GM19452 (cell line): ENCODE measurements at regions not wholly inside any gene's neighbourhood (a gene's known extent, or its start where the extent isn't known, plus 50 kb on each side); places are given as distances from the start of the nearest gene placed in this dataset.
"Not testable (repeated sequence)": the region's sequence is repeated elsewhere in the genome, so short reads cannot be mapped to it uniquely, and the experiment has no call there.

Experiments used
- ATAC-seq: cut with Tn5 transposase; IDR thresholded peaks from one replicate; pipeline ENCODE4 v1.9.1; 2021; ENCODE audit not compliant: unreplicated experiment

GRCh38 chr5:167920589-167920988, 370.9 kb upstream of the WWC1 start:
- no peak for ATAC-seq

- ATAC-seq: no peak
Observed at GRCh38 chr5:167921796-167922195, 369.6 kb upstream of the WWC1 start.

GRCh38 chr5:167923396-167923795, 368.0 kb upstream of the WWC1 start:
- no peak for ATAC-seq

- ATAC-seq: no peak
Observed at GRCh38 chr5:167929841-167930240, 361.6 kb upstream of the WWC1 start.

GRCh38 chr5:167934551-167934971, 356.9 kb upstream of the WWC1 start:
- ATAC-seq: no peak

GRCh38 chr5:167936022-167936421, 355.4 kb upstream of the WWC1 start:
- ATAC-seq: no peak

- no peak for ATAC-seq
Observed at GRCh38 chr5:167936944-167937634, 354.4 kb upstream of the WWC1 start.

GRCh38 chr5:167937635-167937998, 353.8 kb upstream of the WWC1 start:
- no peak for ATAC-seq

GRCh38 chr5:167939686-167940085, 351.8 kb upstream of the WWC1 start:
- ATAC-seq: no peak

GRCh38 chr5:167940911-167941310, 350.5 kb upstream of the WWC1 start:
- ATAC-seq: no peak

GRCh38 chr5:167941556-167941955, 349.9 kb upstream of the WWC1 start:
- ATAC-seq: not testable (repeated sequence)

GRCh38 chr5:167943343-167943742, 348.1 kb upstream of the WWC1 start:
- no peak for ATAC-seq

GRCh38 chr5:167944121-167944852, 347.2 kb upstream of the WWC1 start:
- ATAC-seq: no peak

GRCh38 chr5:167945542-167946384, 345.7 kb upstream of the WWC1 start:
- no peak for ATAC-seq

- ATAC-seq: no peak
Observed at GRCh38 chr5:167947306-167947705, 344.1 kb upstream of the WWC1 start.

- no peak for ATAC-seq
Observed at GRCh38 chr5:167948251-167948650, 343.2 kb upstream of the WWC1 start.

GRCh38 chr5:167949435-167949834, 342.0 kb upstream of the WWC1 start:
- ATAC-seq: no peak

GRCh38 chr5:167950126-167950721, 341.2 kb upstream of the WWC1 start:
- ATAC-seq: no peak

GRCh38 chr5:167951116-167951515, 340.3 kb upstream of the WWC1 start:
- ATAC-seq: no peak

- no peak for ATAC-seq
Observed at GRCh38 chr5:167952278-167952995, 339.0 kb upstream of the WWC1 start.
